DND-41 (cell line): ENCODE measurements at regions not wholly inside any gene's neighbourhood (a gene's known extent, or its start where the extent isn't known, plus 50 kb on each side); places are given as distances from the start of the nearest gene placed in this dataset.

Source experiments
- ATAC-seq: fragments of 200-7000 bp; cut with Tn5 transposase; 3 replicates; pipeline ENCODE4 v1.9.1; 2021; ENCODE audit warnings: low read depth; ENCODE audit not compliant: insufficient read depth
- DNase-seq: peaks from one replicate; pipeline ENCODE4 v3.0.0-alpha.2; 2020
- H2AFZ ChIP-seq: 2 replicates; pipeline ENCODE4 v1.6.0; 2012; ENCODE audit warnings: low read depth, low read length
- H3K27ac ChIP-seq: 2 replicates; pipeline ENCODE4 v1.5.1; 2012; ENCODE audit warnings: low read length, inconsistent platforms
- H3K27me3 ChIP-seq: fragments of 200-600 bp; sonication (generic); 2 replicates; pipeline ENCODE4 v1.6.0; 2012; ENCODE audit warnings: low read length, mild to moderate bottlenecking, inconsistent platforms; ENCODE audit not compliant: insufficient read depth, poor library complexity
- H3K36me3 ChIP-seq: 2 replicates; pipeline ENCODE4 v1.5.1; 2012; ENCODE audit warnings: low read length, inconsistent platforms; ENCODE audit not compliant: insufficient read depth
- H3K4me1 ChIP-seq: 2 replicates; pipeline ENCODE4 v1.5.1; 2012; ENCODE audit warnings: mild to moderate bottlenecking, low read length; ENCODE audit not compliant: insufficient read depth
- H3K4me2 ChIP-seq: 2 replicates; pipeline ENCODE4 v1.6.0; 2012; ENCODE audit warnings: mild to moderate bottlenecking, moderate library complexity, low read length, inconsistent platforms; ENCODE audit not compliant: insufficient read depth
- H3K4me3 ChIP-seq, 2 experiments: fragments of 200-600 bp in 1 of 2; shearing (Covaris generic) in 1 of 2; 2 replicates each; pipeline ENCODE4 v1.5.1; 2012 to 2016; ENCODE audit warnings: inconsistent platforms in 2 of 2, low read length in 2 of 2, mild to moderate bottlenecking in 2 of 2, low read depth in 1 of 2, moderate library complexity in 1 of 2
- H3K79me2 ChIP-seq: 2 replicates; pipeline ENCODE4 v1.6.0; 2012; ENCODE audit warnings: low read length, inconsistent platforms; ENCODE audit not compliant: insufficient read depth
- H3K9ac ChIP-seq: 2 replicates; pipeline ENCODE4 v1.6.0; 2012; ENCODE audit warnings: low read depth, mild to moderate bottlenecking, inconsistent platforms, low read length, moderate library complexity
- H3K9me3 ChIP-seq: 2 replicates; pipeline ENCODE4 v1.5.1; 2012; ENCODE audit warnings: low read length, moderate library complexity, mild to moderate bottlenecking, inconsistent platforms; ENCODE audit not compliant: insufficient read depth, severe bottlenecking
- H4K20me1 ChIP-seq: 2 replicates; pipeline ENCODE4 v1.6.0; 2012; ENCODE audit warnings: low read length; ENCODE audit not compliant: insufficient read depth
- EZH2 ChIP-seq: IDR thresholded peaks from 3 replicates; pipeline ENCODE4 v1.6.1; 2012; ENCODE audit warnings: borderline replicate concordance, low read depth, mild to moderate bottlenecking, moderate library complexity, low read length, inconsistent platforms; ENCODE audit not compliant: severe bottlenecking
- TF ChIP-seq, protein P1 (sequence below): IDR thresholded peaks from 2 replicates; pipeline ENCODE4 v1.5.1; 2012; ENCODE audit warnings: borderline replicate concordance, low read length, moderate library complexity, mild to moderate bottlenecking; ENCODE audit not compliant: poor library complexity, severe bottlenecking; ENCODE audit errors: extremely low read depth

GRCh38 chr2:122660786-122661634 lies 905.6 kb downstream of the TSN start:
- no peak for DNase-seq
- H3K27me3 ChIP-seq = no peaks in the 10 kb centered on the region
- ATAC-seq = no peak
- H3K4me3 ChIP-seq = no peak overlapping the region
- H3K27ac ChIP-seq = no peak overlapping the region
- H3K4me2 ChIP-seq = no peak overlapping the region
- H3K9me3 ChIP-seq = no peaks in the 10 kb centered on the region
- H2AFZ ChIP-seq = no peak overlapping the region
- TF ChIP-seq, protein P1, sequence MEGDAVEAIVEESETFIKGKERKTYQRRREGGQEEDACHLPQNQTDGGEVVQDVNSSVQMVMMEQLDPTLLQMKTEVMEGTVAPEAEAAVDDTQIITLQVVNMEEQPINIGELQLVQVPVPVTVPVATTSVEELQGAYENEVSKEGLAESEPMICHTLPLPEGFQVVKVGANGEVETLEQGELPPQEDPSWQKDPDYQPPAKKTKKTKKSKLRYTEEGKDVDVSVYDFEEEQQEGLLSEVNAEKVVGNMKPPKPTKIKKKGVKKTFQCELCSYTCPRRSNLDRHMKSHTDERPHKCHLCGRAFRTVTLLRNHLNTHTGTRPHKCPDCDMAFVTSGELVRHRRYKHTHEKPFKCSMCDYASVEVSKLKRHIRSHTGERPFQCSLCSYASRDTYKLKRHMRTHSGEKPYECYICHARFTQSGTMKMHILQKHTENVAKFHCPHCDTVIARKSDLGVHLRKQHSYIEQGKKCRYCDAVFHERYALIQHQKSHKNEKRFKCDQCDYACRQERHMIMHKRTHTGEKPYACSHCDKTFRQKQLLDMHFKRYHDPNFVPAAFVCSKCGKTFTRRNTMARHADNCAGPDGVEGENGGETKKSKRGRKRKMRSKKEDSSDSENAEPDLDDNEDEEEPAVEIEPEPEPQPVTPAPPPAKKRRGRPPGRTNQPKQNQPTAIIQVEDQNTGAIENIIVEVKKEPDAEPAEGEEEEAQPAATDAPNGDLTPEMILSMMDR = no peak
- no peak for TF ChIP-seq EZH2
- H3K36me3 ChIP-seq = no peaks in the 10 kb centered on the region
- H3K9ac ChIP-seq = no peak overlapping the region
- no peaks in the 10 kb centered on the region for H4K20me1 ChIP-seq
- H3K79me2 ChIP-seq = no peaks in the 10 kb centered on the region
- no peaks in the 10 kb centered on the region for H3K4me1 ChIP-seq

DNA sequence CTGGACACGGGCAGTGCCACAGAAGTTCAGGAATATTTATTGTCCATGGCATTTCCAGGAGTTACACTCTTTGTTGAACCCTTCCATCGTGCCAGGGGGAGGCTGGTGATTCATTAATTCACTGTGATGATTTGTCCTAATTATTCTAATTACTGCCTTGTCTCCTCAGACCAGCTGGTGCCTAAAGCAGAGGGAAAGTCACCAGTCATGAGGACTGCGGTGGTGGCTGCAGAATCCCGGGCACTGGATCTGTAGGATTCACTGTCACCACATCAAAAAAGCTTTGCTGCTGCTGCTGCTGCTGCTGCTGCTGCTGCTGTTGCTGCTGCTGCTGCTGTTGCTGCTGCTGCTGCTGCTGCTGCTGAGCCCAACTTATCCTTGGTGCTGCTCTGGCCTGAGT lies 908.2 kb downstream of the TSN start:
- Histone ChIP-seq H2AFZ (no peak overlapping the region), H4K20me1 (no peaks in the 10 kb centered on the region), H3K27ac (no peak overlapping the region), H3K4me1 (no peaks in the 10 kb centered on the region), H3K27me3 (no peaks in the 10 kb centered on the region), H3K79me2 (no peaks in the 10 kb centered on the region), H3K4me3 (no peak overlapping the region), H3K9me3 (no peaks in the 10 kb centered on the region), H3K36me3 (no peaks in the 10 kb centered on the region), H3K9ac (no peak overlapping the region), H3K4me2 (no peak overlapping the region)
- ATAC-seq (no peak), DNase-seq (no peak)
- TF ChIP-seq, protein P1 = no peak
- TF ChIP-seq EZH2 = no peak

- ATAC-seq = no peak
- no peaks in the 10 kb centered on the region for H3K36me3 ChIP-seq
- TF ChIP-seq, protein P1 = no peak
- no peak for TF ChIP-seq EZH2
- H3K4me2 ChIP-seq = no peak overlapping the region
- no peaks in the 10 kb centered on the region for H3K79me2 ChIP-seq
- no peaks in the 10 kb centered on the region for H3K27me3 ChIP-seq
- no peak overlapping the region for H3K27ac ChIP-seq
- no peak overlapping the region for H3K9ac ChIP-seq
- H2AFZ ChIP-seq = no peak overlapping the region
- no peaks in the 10 kb centered on the region for H3K9me3 ChIP-seq
- H4K20me1 ChIP-seq = no peaks in the 10 kb centered on the region
- no peak for DNase-seq
- no peaks in the 10 kb centered on the region for H3K4me1 ChIP-seq
- no peak overlapping the region for H3K4me3 ChIP-seq
Observed at GRCh38 chr2:122669627-122670026, 914.2 kb downstream of the TSN start.
